Daoy (cell line): ENCODE measurements at regions not wholly inside any gene's neighbourhood (a gene's known extent, or its start where the extent isn't known, plus 50 kb on each side); places are given as distances from the start of the nearest gene placed in this dataset.
A peak's percentile ranks its signal among the peaks of the same experiment; 100 is the strongest.

ENCODE experiments used
- DNase-seq: peaks from one replicate; pipeline ENCODE4 v3.0.0-alpha.2; 2015; ENCODE audit warnings: low read depth

DNA sequence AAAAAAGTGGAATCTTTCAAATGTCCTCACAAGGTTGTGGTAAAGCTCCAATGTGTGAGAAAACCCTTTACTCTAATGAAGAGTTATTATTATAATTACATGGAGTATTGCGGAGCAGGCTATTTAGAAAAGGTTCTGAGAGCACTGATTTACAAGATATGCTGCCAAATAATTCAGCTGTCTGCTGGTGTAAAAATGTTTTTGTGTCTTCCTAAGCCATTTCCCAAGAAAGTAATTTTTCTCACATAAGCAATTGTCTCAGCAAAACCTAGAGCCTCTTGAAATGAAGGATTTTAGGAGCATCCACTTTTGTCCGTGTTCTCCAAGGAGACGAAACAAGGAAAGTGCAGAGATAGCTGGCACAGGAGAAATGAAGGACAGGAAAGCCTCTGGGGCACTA, 229.6 kb upstream of the STARD13 start:
- DNase-seq = no peak

DNA sequence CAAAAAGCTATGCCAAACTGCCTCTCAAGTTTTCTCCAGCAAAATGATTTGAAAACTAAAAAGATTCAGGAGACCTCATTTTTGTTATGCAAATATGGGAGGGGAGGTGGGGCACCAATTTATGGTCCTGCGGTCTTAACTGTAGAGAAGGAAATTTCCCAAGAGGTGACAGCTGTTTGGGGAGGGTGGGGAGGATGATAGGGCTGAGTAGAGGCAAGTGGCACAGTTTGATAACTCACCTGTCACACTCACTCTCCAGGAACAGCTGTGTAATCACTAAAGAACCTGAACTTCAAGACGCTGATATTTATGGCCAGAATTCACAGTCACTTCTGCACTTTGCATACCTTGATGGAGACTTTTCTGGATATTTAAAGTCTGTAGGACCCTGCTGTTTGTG, 232.9 kb upstream of the STARD13 start:
- DNase-seq = no peak

- peak; percentile 46 for DNase-seq
Observed at GRCh38 chr13:33519561-33520467, 234.3 kb upstream of the STARD13 start.

- no peak for DNase-seq
Observed at GRCh38 chr13:33520468-33520839, 234.9 kb upstream of the STARD13 start.

DNA sequence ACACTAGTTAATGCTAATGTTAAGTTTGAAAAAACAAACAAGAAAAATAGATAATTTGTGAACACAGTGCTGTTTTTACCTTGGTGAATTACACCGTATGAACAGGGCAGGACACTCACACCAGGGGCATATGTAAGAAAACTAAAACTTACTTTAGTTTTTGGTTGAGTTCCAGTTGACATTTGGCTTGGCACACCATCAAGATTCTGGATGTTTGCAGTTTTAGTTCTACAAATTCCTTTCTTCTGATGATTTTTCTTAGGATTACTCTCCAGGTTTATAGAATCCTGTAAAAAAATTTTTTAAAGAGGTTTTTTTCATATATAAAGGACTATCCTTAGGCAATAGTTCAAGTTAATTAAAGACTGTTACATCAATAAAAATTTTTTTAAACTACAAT, 238.5 kb upstream of the STARD13 start:
- DNase-seq = peak; percentile 53

DNA sequence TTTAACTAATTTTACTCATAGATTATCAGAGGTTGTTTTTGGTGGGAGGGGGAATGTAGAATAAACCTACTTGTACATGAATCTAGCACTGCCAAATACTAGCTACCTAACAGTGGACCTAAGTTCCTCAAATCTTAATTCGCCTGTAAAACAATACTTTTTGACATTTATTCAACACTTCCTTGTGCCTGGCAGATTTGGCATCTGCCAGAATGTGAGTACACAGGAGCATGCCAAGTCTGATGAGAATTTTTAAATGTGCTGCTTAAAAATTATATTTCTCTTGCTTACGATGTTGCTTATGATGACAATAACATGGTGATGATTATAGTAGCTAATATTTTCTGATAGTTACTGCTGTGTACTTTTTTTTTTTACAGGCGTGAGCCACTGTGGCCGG, 240.2 kb upstream of the STARD13 start:
- DNase-seq = no peak

GRCh38 chr13:33526718-33527117, 241.2 kb upstream of the STARD13 start:
- DNase-seq = no peak

DNA sequence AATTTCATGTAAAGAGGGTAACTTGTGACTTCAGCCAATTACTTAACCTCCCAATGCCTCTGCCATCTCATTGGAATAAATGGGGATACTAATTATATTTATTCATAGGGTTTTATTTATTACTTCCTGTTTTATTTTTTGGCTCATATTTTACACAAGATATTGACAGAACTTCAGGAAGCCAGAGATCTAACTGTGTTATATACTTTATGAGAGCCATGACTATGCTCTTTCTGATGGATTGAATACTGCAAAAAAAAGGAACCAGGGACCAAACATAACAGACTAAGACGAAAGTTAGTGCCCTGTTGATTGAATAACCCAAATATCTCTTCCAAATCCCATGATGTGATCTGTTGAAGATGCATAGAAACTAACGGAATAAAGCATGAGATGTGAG, 243.3 kb upstream of the STARD13 start:
- no peak for DNase-seq

- DNase-seq = no peak
Observed at GRCh38 chr13:33531484-33531883, 245.9 kb upstream of the STARD13 start.

DNA sequence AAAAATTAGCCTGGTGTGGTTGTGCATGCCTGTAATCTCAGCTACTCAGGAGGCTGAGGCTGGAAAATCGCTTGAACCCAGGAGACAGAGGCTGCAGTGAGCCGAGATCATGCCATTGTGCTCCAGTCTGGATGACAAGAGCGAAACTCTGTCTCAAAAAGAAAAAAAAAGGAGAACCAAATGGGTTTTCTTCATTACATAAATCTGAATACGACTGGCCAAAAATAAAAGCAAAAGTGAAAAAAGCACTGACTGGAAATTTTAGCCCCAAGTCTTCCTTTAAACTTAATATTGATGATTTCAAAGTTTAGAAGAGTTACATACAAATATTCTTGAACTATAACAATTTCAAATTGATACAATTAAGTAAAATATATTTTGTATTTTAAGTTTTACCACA, 249.5 kb upstream of the STARD13 start:
- DNase-seq = no peak

GRCh38 chr13:33536601-33537000, 251.0 kb upstream of the STARD13 start:
- no peak for DNase-seq

DNA sequence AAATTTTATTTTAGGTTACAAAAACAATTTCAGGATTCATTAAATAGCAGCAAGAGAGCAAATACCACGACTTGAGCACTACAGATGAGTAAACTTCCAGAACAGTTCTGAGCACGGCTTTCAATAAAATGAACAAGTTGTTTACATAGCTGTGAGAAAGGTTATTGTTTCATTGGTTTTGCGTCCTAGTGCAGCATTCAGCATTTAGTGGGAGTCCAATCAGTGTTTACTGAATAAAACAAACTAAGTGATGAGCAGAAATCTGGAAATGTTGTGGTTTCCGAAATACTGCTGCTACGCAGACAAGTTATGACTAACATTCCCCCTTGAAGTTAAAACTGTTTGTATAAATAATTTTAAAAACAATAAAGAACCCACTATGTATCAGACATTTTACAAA, 251.5 kb upstream of the STARD13 start:
- no peak for DNase-seq

DNA sequence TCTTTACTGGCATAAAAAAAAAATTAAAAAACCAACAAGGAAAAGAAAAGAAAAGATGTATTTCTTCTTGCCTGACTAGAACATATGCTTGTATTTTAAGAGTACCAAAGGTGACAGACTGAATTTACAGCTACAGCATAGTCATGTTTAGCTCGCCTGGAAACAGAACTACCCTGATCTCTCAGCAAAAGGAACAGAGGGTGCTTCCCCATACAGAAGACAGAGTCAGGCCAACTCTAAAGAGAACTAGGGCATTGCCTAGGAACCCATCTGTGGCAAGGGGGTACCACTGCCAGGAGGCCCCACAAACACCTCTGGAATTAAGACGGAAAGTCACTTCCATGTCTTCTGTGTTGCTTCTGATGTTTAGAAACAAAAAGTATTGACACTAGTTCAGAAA, 252.1 kb upstream of the STARD13 start:
- no peak for DNase-seq

- no peak for DNase-seq
Observed at GRCh38 chr13:33541456-33541855, 255.9 kb upstream of the STARD13 start.

DNA sequence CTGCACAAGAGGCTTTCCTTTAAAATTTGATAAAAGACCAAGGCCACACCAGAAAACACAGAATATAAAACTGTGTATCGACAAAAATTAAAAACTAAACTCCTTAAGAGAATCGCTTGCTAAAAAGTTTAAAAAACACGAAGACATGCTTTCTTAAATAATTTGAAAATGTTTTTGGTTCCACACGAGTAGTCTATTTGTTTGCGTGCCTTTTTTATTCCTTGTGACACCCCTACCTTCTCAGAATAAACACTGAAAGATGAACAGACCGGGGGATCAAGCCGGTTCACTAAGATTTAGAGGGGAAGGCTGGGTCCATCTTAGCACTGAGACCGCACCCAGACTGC, 256.4 kb upstream of the STARD13 start:
- no peak for DNase-seq

DNA sequence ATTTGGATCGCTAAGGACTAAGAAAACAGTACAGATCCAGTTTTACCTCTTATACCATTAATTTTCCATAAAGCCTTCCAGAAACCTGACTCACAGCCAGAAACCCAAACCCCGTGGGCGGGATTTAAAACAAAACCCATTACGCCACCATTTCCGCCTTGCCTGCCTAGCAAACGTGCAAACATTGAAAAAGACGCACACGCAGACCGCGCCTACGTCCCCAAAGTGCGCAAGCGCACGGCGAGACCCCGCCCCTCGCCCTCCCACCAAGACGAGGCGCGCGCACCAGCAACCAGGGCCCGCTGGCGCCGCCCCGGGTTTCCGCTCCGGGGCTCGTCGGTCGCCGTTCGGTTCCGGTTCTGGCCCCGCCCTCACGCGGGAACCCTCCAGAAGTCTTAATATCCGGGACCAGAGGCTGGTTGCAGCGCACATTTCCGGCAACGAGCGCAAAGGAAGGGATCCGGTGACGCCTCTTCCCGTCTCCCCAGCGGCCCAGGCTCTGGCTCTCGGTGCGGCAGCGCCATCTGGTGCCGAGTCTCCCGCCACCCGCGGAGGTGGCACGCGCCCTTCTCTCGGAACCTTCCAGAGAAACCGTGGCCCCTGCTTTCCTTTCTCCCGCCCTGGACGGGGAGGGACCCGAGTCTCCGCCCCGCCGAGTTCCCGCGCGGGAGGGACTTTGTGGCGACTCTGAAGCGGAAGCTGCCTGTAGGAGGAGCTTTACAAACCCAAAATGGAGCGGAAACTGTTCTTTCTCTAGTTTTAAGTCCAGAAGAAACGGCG, 256.9 kb upstream of the STARD13 start:
- DNase-seq = peak; percentile 98

- no peak for DNase-seq
Observed at GRCh38 chr13:33543089-33543459, 257.5 kb upstream of the STARD13 start.

GRCh38 chr13:33543631-33544265, 258.2 kb upstream of the STARD13 start:
- DNase-seq = no peak

DNA sequence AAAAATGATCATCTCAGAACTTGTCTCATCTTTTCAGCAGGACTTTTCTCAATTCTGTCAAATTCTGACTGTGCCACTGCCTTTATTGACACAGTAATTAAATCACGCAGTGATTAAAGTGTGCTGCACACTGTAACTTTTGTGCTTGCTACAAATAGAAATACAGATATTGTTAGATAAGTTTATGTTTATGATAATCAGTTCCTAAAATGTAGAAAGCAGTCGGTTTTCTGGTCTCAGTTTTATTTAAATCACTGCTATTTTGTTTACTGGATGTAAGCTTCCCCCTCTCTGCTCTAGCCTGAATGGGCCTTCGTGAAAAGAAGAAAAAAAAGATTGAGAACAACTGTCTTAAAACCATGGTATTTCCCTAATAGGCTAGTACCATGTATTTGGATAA, 258.8 kb upstream of the STARD13 start:
- DNase-seq = no peak

DNA sequence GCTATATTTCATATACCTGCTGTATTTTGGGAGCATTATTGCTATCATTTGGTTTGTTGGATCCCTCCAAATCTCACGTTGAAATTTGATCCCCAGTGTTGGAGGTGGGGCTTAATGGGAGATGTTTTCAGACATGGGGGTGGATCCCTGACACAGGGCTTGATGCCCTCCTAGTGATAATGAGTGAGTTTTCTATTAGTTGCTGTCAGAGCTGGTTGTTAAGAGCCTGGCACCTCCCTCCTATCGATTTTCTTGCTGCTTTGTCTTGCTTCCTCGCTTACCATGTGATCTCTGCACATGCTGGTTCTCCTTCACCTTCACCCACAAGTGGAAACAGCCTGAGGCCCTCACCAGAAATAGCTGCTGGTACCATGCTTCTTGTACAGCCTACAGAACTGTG, 259.9 kb upstream of the STARD13 start:
- no peak for DNase-seq

- no peak for DNase-seq
Observed at GRCh38 chr13:33547035-33547434, 261.5 kb upstream of the STARD13 start.

- no peak for DNase-seq
Observed at GRCh38 chr13:33548069-33548468, 262.5 kb upstream of the STARD13 start.

DNA sequence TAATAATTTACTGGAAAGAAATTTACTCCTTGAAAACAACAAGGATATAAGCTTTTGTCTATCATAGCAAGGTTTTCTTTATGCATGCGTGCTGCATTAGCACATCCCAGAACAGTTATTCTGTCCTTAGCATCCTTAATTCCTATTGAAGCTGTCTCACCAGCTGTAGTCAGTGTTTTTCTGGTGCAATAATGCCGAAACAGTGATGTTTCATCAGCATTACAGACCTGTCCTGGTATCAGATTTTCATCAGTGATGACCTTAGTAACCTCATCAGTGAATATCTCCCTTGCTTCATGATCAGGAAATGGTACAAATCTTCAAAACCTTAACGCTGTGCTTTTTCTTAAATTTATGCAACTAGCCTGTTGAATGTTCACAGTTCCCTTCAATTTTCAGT, 264.7 kb upstream of the STARD13 start:
- no peak for DNase-seq
